GM23248 (cell line): ENCODE measurements at regions not wholly inside any gene's neighbourhood (a gene's known extent, or its start where the extent isn't known, plus 50 kb on each side); places are given as distances from the start of the nearest gene placed in this dataset.

ENCODE experiments used
- EZH2 ChIP-seq: fragments of 200-600 bp; sonication (generic); IDR thresholded peaks from 2 replicates; pipeline ENCODE4 v1.6.1; 2018; ENCODE audit warnings: antibody characterized with exemption, mild to moderate bottlenecking; ENCODE audit not compliant: insufficient read depth, poor library complexity, severe bottlenecking
- EZH2phosphoT487 ChIP-seq: fragments of 200-600 bp; sonication (generic); IDR thresholded peaks from 2 replicates; pipeline ENCODE4 v1.6.1; 2018; ENCODE audit warnings: antibody characterized with exemption, moderate library complexity, mild to moderate bottlenecking, low read depth; ENCODE audit not compliant: insufficient read depth

- TF ChIP-seq EZH2, result no peak
- TF ChIP-seq EZH2phosphoT487, result no peak
Measured at GRCh38 chr6:23728707-23729106, 397.3 kb upstream of the NRSN1 start.
